Trophoblast cell (in vitro differentiated cells and primary cell): ENCODE measurements at regions not wholly inside any gene's neighbourhood (a gene's known extent, or its start where the extent isn't known, plus 50 kb on each side); places are given as distances from the start of the nearest gene placed in this dataset.
"Not testable (repeated sequence)": the region's sequence is repeated elsewhere in the genome, so short reads cannot be mapped to it uniquely, and the experiment has no call there.

ENCODE experiments used
- DNase-seq, 2 donors: peaks; one replicate each; pipeline ENCODE4 v3.0.0-alpha.2; 2016
- H2AFZ ChIP-seq: 2 replicates; pipeline ENCODE4 v1.6.1; 2013; ENCODE audit warnings: low read length, moderate library complexity, mild to moderate bottlenecking; ENCODE audit not compliant: insufficient read depth, poor library complexity
- H2AK5ac ChIP-seq: 2 replicates; pipeline ENCODE4 v1.6.1; 2013; ENCODE audit warnings: mild to moderate bottlenecking, low read length
- H2BK120ac ChIP-seq: 2 replicates; pipeline ENCODE4 v1.6.1; 2013; ENCODE audit warnings: low read length, mild to moderate bottlenecking, moderate library complexity; ENCODE audit not compliant: insufficient read depth, poor library complexity
- H2BK12ac ChIP-seq: 2 replicates; pipeline ENCODE4 v1.6.1; 2013; ENCODE audit warnings: mild to moderate bottlenecking, low read length, moderate library complexity
- H2BK5ac ChIP-seq: 2 replicates; pipeline ENCODE4 v1.6.1; 2013; ENCODE audit warnings: low read length, low read depth, moderate library complexity, mild to moderate bottlenecking; ENCODE audit not compliant: poor library complexity
- H3K14ac ChIP-seq: 2 replicates; pipeline ENCODE4 v1.6.1; 2013; ENCODE audit warnings: mild to moderate bottlenecking, low read length
- H3K18ac ChIP-seq: 2 replicates; pipeline ENCODE4 v1.6.1; 2013; ENCODE audit warnings: mild to moderate bottlenecking, low read length
- H3K23ac ChIP-seq: 2 replicates; pipeline ENCODE4 v1.6.1; 2013; ENCODE audit warnings: low read length
- H3K27ac ChIP-seq: 2 replicates; pipeline ENCODE4 v1.5.1; 2013; ENCODE audit warnings: low read depth, mild to moderate bottlenecking, inconsistent platforms, low read length, moderate library complexity
- H3K27me3 ChIP-seq: 2 replicates; pipeline ENCODE4 v1.6.1; 2013; ENCODE audit warnings: inconsistent platforms, mild to moderate bottlenecking, low read length, moderate library complexity; ENCODE audit not compliant: insufficient read depth
- H3K36me3 ChIP-seq, 2 experiments: 1 replicate in 1 of 2; 2 replicates in 1 of 2; pipeline ENCODE4 v1.6.1; 2013; ENCODE audit warnings: low read length in 2 of 2, mild to moderate bottlenecking in 2 of 2, moderate library complexity in 1 of 2; ENCODE audit not compliant: insufficient read depth in 2 of 2, control insufficient read depth in 1 of 2
- H3K4ac ChIP-seq: 2 replicates; pipeline ENCODE4 v1.6.1; 2013; ENCODE audit warnings: low read depth, mild to moderate bottlenecking, low read length, moderate library complexity
- H3K4me1 ChIP-seq, 2 experiments: 1 replicate in 1 of 2; 2 replicates in 1 of 2; pipeline ENCODE4 v1.6.1; 2013; ENCODE audit warnings: low read length in 2 of 2, mild to moderate bottlenecking in 2 of 2, moderate library complexity in 1 of 2; ENCODE audit not compliant: insufficient read depth in 2 of 2, control insufficient read depth in 1 of 2
- H3K4me2 ChIP-seq: 2 replicates; pipeline ENCODE4 v1.6.1; 2013; ENCODE audit warnings: inconsistent platforms, mild to moderate bottlenecking, low read length, moderate library complexity
- H3K4me3 ChIP-seq: 2 replicates; pipeline ENCODE4 v1.5.1; 2013; ENCODE audit warnings: mild to moderate bottlenecking, low read depth, low read length, inconsistent platforms
- H3K79me1 ChIP-seq: one replicate; pipeline ENCODE4 v1.6.1; 2013; ENCODE audit warnings: low read length
- H3K79me2 ChIP-seq: 2 replicates; pipeline ENCODE4 v1.6.1; 2013; ENCODE audit warnings: low read length, mild to moderate bottlenecking; ENCODE audit not compliant: control insufficient read depth, insufficient read depth, poor library complexity
- H3K9ac ChIP-seq: 2 replicates; pipeline ENCODE4 v1.6.1; 2013; ENCODE audit warnings: mild to moderate bottlenecking, low read length
- H3K9me3 ChIP-seq: 2 replicates; pipeline ENCODE4 v1.6.1; 2013; ENCODE audit warnings: low read depth, mild to moderate bottlenecking, control low read depth, inconsistent platforms, low read length; ENCODE audit not compliant: insufficient read depth
- H4K12ac ChIP-seq: 2 replicates; pipeline ENCODE4 v1.6.1; 2013; ENCODE audit warnings: low read depth, mild to moderate bottlenecking, low read length, moderate library complexity
- H4K8ac ChIP-seq: 2 replicates; pipeline ENCODE4 v1.6.1; 2013; ENCODE audit warnings: low read depth, mild to moderate bottlenecking, low read length, moderate library complexity
- H4K91ac ChIP-seq: one replicate; pipeline ENCODE4 v1.6.1; 2013; ENCODE audit warnings: low read depth, mild to moderate bottlenecking, low read length, moderate library complexity
- WGBS: extraction: QIAGEN DNeasy Blood & Tissue Kit; methylation state at CpG from one replicate; pipeline ENCODE4 v1.1.7; 2013; ENCODE audit warnings: missing lambda C conversion rate; ENCODE audit not compliant: insufficient read length, insufficient coverage; ENCODE audit errors: extremely low coverage; 5-methylcytosine and 5-hydroxymethylcytosine counted together

- not testable (repeated sequence) for H3K79me2 ChIP-seq, H3K27ac ChIP-seq, H3K14ac ChIP-seq, H4K91ac ChIP-seq, H2BK12ac ChIP-seq, H3K4ac ChIP-seq, H3K27me3 ChIP-seq, H3K18ac ChIP-seq, H3K4me1 ChIP-seq, H4K12ac ChIP-seq, H3K9ac ChIP-seq, H3K4me3 ChIP-seq, H3K9me3 ChIP-seq, H2AFZ ChIP-seq, H3K36me3 ChIP-seq, DNase-seq, H3K4me2 ChIP-seq, H2BK5ac ChIP-seq, H4K8ac ChIP-seq, H3K23ac ChIP-seq, H2BK120ac ChIP-seq, H2AK5ac ChIP-seq, H3K79me1 ChIP-seq
- WGBS, result no CpG with 5 or more reads among the region's 27 CpGs
These were observed 117.5 kb upstream of the TOP1 start for GRCh38 chr20:40911152-40911551.

DNA sequence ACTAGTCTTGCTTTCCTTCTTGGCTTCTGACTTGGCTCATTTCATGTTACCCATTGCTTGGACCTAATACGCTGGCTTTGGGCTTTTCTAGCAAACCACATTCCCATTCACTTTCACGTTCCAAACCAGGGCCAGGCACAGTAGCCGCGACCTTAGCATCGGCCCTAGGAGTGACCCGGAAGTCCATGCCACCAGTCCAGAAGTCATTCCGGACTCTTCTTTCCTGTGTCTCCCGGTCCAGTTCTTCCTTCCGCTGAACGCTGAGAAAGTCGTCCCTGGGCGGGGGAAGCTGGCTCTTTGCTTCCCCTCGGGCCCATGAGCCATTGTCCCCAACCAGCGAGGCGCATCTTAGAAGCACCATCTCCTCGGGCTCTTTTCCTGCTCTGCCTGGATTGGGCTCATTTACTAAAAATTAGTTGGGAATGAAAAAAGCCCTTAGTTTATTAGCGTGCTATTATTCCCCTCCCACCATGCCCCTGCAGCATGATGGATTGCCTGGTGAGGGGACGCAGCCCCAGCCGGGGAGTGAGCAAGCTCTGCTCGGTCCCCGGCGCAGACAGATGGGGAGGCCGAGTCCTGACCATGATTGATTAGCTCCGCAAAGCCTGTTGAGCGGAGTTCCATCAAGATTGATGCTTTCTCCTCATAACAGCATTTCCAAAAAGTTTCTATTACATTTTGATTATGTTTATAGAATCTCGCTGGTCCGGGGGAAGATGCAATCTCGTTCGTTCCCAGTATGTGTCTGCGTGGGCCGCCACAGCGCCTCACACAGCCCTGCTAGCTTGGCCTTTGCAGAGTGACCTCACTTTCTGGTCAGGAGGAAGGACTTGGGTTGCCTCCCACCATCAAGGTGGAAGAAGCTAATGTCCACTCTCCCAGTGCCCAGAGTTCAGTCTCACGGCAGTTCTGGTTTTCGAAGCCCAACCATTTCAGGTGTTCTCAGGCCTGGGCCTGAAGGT is 115.1 kb upstream of the TOP1 start:
- whole genome bisulfite sequencing, result no CpG with 5 or more reads among the region's 34 CpGs
- H3K4me2 ChIP-seq, result no peak overlapping the region
- H3K9ac ChIP-seq, result no peak overlapping the region
- H2AK5ac ChIP-seq, result no peak overlapping the region
- H2BK5ac ChIP-seq, result no peak overlapping the region
- no peak overlapping the region for H2AFZ ChIP-seq
- H3K9me3 ChIP-seq, result no peaks in the 10 kb centered on the region
- no peak overlapping the region for H3K14ac ChIP-seq
- no peaks in the 10 kb centered on the region for H3K4me1 ChIP-seq
- H3K79me2 ChIP-seq, result no peaks in the 10 kb centered on the region
- no peak overlapping the region for H4K8ac ChIP-seq
- no peaks in the 10 kb centered on the region for H3K79me1 ChIP-seq
- H2BK120ac ChIP-seq, result no peak overlapping the region
- H3K23ac ChIP-seq, result no peak overlapping the region
- H3K27me3 ChIP-seq, result no peaks in the 10 kb centered on the region
- H3K18ac ChIP-seq, result no peak overlapping the region
- no peak overlapping the region for H3K27ac ChIP-seq
- H3K4me3 ChIP-seq, result no peak overlapping the region
- DNase-seq, result no peak
- no peak overlapping the region for H2BK12ac ChIP-seq
- no peak overlapping the region for H3K4ac ChIP-seq
- H4K12ac ChIP-seq, result no peak overlapping the region
- H4K91ac ChIP-seq, result no peak overlapping the region
- H3K36me3 ChIP-seq, result no peaks in the 10 kb centered on the region

- no peak overlapping the region for H3K27ac ChIP-seq
- H3K9ac ChIP-seq, result no peak overlapping the region
- H3K4me2 ChIP-seq, result no peak overlapping the region
- H3K9me3 ChIP-seq, result no peaks in the 10 kb centered on the region
- H3K4me3 ChIP-seq, result no peak overlapping the region
- no peak overlapping the region for H3K23ac ChIP-seq
- no peak overlapping the region for H2BK12ac ChIP-seq
- H4K12ac ChIP-seq, result no peak overlapping the region
- no peak overlapping the region for H3K18ac ChIP-seq
- H2BK5ac ChIP-seq, result no peak overlapping the region
- H3K79me1 ChIP-seq, result no peaks in the 10 kb centered on the region
- no peak overlapping the region for H4K91ac ChIP-seq
- H4K8ac ChIP-seq, result no peak overlapping the region
- no peaks in the 10 kb centered on the region for H3K27me3 ChIP-seq
- no peak overlapping the region for H2AK5ac ChIP-seq
- no peak overlapping the region for H3K4ac ChIP-seq
- H2AFZ ChIP-seq, result no peak overlapping the region
- no peaks in the 10 kb centered on the region for H3K36me3 ChIP-seq
- H3K4me1 ChIP-seq, result no peaks in the 10 kb centered on the region
- H3K79me2 ChIP-seq, result no peaks in the 10 kb centered on the region
- WGBS, result no CpG with 5 or more reads among the region's 3 CpGs
- no peak overlapping the region for H3K14ac ChIP-seq
- DNase-seq, result no peak
- H2BK120ac ChIP-seq, result no peak overlapping the region
These were observed 112.9 kb upstream of the TOP1 start for GRCh38 chr20:40915756-40916155.

DNA sequence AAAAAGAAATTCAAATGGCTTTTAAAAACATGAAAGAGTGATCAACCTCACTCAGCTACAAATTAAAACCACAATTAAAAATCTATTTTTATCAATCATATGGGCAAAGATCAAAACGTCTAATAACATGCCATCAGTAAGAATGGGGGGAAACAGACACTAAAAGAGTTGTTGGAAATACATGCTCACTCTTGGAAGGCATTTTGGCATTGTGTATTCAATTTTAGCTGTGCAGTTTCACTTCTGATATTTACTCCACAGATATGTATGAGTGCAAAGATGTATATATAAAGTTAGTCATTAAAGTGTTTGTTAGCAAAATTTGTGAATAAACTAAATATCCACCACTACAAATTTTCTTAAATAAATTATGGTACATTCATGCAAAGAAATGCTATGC is 112.3 kb upstream of the TOP1 start:
- Histone ChIP-seq H3K9me3 (no peaks in the 10 kb centered on the region), H2AFZ (no peak overlapping the region), H4K91ac (no peak overlapping the region), H2BK12ac (no peak overlapping the region), H3K27ac (no peak overlapping the region), H3K36me3 (no peaks in the 10 kb centered on the region), H3K4me1 (no peaks in the 10 kb centered on the region), H3K18ac (no peak overlapping the region), H3K27me3 (no peaks in the 10 kb centered on the region), H3K14ac (no peak overlapping the region), H3K79me2 (no peaks in the 10 kb centered on the region), H4K8ac (no peak overlapping the region), H2BK5ac (no peak overlapping the region), H4K12ac (no peak overlapping the region), H3K4me3 (no peak overlapping the region), H3K23ac (no peak overlapping the region), H3K4ac (no peak overlapping the region), H3K4me2 (no peak overlapping the region), H2BK120ac (no peak overlapping the region), H3K79me1 (no peaks in the 10 kb centered on the region), H2AK5ac (no peak overlapping the region), H3K9ac (no peak overlapping the region)
- no CpG with 5 or more reads among the region's 1 CpG for WGBS
- DNase-seq, result no peak
